MM.1S (cell line): ENCODE measurements at regions not wholly inside any gene's neighbourhood (a gene's known extent, or its start where the extent isn't known, plus 50 kb on each side); places are given as distances from the start of the nearest gene placed in this dataset.

Source experiments
- DNase-seq: peaks from one replicate; pipeline ENCODE4 v3.0.0-alpha.2; 2015
- H2AFZ ChIP-seq: fragments of 300-600 bp; sonication (generic); 2 replicates; pipeline ENCODE4 v1.6.0; 2016; ENCODE audit warnings: antibody characterized with exemption, low read length
- H3F3A ChIP-seq: fragments of 300-600 bp; sonication (generic); 2 replicates; pipeline ENCODE4 v1.6.1; 2016; ENCODE audit warnings: mild to moderate bottlenecking, antibody characterized with exemption, low read length, moderate library complexity, mixed read lengths; ENCODE audit not compliant: insufficient read depth
- H3K27ac ChIP-seq: fragments of 300-600 bp; sonication (generic); 2 replicates; pipeline ENCODE4 v1.5.1; 2016; ENCODE audit warnings: mild to moderate bottlenecking, low read length
- H3K27me3 ChIP-seq: fragments of 300-600 bp; sonication (generic); replicated peaks from 2 replicates; pipeline ENCODE4 v1.6.0; 2016; ENCODE audit warnings: low read length; ENCODE audit not compliant: insufficient read depth
- H3K36me3 ChIP-seq: fragments of 300-600 bp; sonication (generic); replicated peaks from 2 replicates; pipeline ENCODE4 v1.6.1; 2016; ENCODE audit warnings: mild to moderate bottlenecking, low read length, mixed read lengths; ENCODE audit not compliant: insufficient read depth
- H3K4me1 ChIP-seq: fragments of 300-600 bp; sonication (generic); 2 replicates; pipeline ENCODE4 v1.6.1; 2016; ENCODE audit warnings: low read length, mixed read lengths
- H3K4me2 ChIP-seq: fragments of 300-600 bp; sonication (generic); 2 replicates; pipeline ENCODE4 v1.6.0; 2016; ENCODE audit warnings: low read depth, low read length
- H3K4me3 ChIP-seq: fragments of 300-600 bp; sonication (generic); 2 replicates; pipeline ENCODE4 v1.5.1; 2016; ENCODE audit warnings: low read length, mixed read lengths
- H3K79me2 ChIP-seq: fragments of 300-600 bp; sonication (generic); 2 replicates; pipeline ENCODE4 v1.6.1; 2016; ENCODE audit warnings: mixed run types, low read length, mixed read lengths
- H3K9ac ChIP-seq: fragments of 300-600 bp; sonication (generic); 2 replicates; pipeline ENCODE4 v1.6.1; 2016; ENCODE audit warnings: low read length, mixed read lengths
- H3K9me2 ChIP-seq: fragments of 300-600 bp; sonication (generic); replicated peaks from 2 replicates; pipeline ENCODE4 v1.6.1; 2016; ENCODE audit warnings: mild to moderate bottlenecking, low read length, mixed read lengths; ENCODE audit not compliant: insufficient read depth
- H3K9me3 ChIP-seq: fragments of 300-600 bp; sonication (generic); replicated peaks from 2 replicates; pipeline ENCODE4 v1.6.1; 2016; ENCODE audit warnings: mild to moderate bottlenecking, low read length, mixed read lengths; ENCODE audit not compliant: insufficient read depth
- H4K20me1 ChIP-seq: fragments of 300-600 bp; sonication (generic); 2 replicates; pipeline ENCODE4 v1.6.1; 2016; ENCODE audit warnings: mild to moderate bottlenecking, low read length, moderate library complexity, mixed read lengths; ENCODE audit not compliant: insufficient read depth
- EZH2 ChIP-seq: fragments of 300-600 bp; sonication (generic); optimal IDR thresholded peaks from 2 replicates; pipeline ENCODE3; 2017; ENCODE audit warnings: low read depth, mild to moderate bottlenecking, antibody characterized with exemption, low read length, mixed read lengths
- EZH2phosphoT487 ChIP-seq: fragments of 300-600 bp; sonication (generic); IDR thresholded peaks from 2 replicates; pipeline ENCODE4 v1.6.1; 2018; ENCODE audit warnings: antibody characterized with exemption, low read length
- TF ChIP-seq, protein P1 (sequence below): fragments of 300-600 bp; sonication (generic); IDR thresholded peaks from 2 replicates; pipeline ENCODE4 v1.5.1; 2016; ENCODE audit warnings: antibody characterized with exemption, low read length, mixed read lengths

DNA sequence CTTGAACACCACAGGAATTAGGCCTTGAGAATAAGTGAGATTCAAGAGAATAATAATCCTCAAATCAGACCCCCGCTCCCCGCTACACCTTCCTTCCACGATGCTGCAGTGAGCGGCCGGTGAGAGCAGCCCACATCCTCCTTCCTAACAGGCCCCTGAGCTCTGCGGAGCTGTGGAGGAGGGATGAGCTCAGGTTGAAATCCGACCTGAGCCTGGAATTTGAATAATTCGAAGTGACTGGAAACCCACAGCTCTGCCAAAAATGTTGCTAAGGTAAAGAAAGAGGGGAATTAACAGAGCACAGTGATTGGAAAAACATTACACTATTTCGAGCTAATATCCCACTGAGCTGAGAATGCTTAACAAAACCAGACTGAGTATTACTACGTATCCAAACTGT lies 90.0 kb downstream of the URB2 start:
- H3K4me2 ChIP-seq = no peak overlapping the region
- no peak overlapping the region for H3K9ac ChIP-seq
- H3K27me3 ChIP-seq = no peaks in the 10 kb centered on the region

DNA sequence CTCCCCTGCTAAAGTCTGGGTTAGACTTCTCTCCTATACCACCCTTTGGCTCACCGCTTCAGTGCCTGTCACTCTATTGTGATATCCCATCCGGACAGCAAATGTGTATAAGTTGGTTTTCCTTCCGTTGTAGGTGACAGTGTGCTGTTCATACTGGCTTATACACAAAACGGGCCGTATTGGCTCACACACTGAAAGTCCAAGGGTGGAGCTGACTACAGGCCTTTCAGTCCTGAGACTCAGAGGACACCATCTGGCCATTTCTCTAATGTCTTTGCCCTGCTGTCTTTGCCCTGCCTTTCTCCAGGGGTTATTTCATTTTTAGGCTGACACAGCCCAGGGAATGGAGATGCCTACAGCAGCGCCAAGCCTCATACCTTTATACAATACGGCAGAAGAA lies 90.7 kb downstream of the URB2 start:
- Histone ChIP-seq H3F3A (no peaks in the 10 kb centered on the region), H4K20me1 (no peaks in the 10 kb centered on the region), H2AFZ (no peak overlapping the region), H3K9me3 (no peaks in the 10 kb centered on the region), H3K27ac (no peak overlapping the region), H3K4me1 (no peaks in the 10 kb centered on the region), H3K36me3 (no peaks in the 10 kb centered on the region), H3K9ac (no peak overlapping the region), H3K27me3 (no peaks in the 10 kb centered on the region), H3K79me2 (no peaks in the 10 kb centered on the region), H3K4me3 (no peak overlapping the region), H3K9me2 (no peaks in the 10 kb centered on the region), H3K4me2 (no peak overlapping the region)
- no peak for DNase-seq
- TF ChIP-seq EZH2 = no peak
- TF ChIP-seq EZH2phosphoT487 = no peak
- TF ChIP-seq, protein P1, sequence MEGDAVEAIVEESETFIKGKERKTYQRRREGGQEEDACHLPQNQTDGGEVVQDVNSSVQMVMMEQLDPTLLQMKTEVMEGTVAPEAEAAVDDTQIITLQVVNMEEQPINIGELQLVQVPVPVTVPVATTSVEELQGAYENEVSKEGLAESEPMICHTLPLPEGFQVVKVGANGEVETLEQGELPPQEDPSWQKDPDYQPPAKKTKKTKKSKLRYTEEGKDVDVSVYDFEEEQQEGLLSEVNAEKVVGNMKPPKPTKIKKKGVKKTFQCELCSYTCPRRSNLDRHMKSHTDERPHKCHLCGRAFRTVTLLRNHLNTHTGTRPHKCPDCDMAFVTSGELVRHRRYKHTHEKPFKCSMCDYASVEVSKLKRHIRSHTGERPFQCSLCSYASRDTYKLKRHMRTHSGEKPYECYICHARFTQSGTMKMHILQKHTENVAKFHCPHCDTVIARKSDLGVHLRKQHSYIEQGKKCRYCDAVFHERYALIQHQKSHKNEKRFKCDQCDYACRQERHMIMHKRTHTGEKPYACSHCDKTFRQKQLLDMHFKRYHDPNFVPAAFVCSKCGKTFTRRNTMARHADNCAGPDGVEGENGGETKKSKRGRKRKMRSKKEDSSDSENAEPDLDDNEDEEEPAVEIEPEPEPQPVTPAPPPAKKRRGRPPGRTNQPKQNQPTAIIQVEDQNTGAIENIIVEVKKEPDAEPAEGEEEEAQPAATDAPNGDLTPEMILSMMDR = no peak

More for the DNA sequence above, 90.0 kb downstream of the URB2 start:
- Histone ChIP-seq H3K79me2 (no peaks in the 10 kb centered on the region), H3K9me3 (no peaks in the 10 kb centered on the region), H4K20me1 (no peaks in the 10 kb centered on the region), H3F3A (no peaks in the 10 kb centered on the region), H3K4me1 (no peaks in the 10 kb centered on the region), H3K9me2 (no peaks in the 10 kb centered on the region), H3K36me3 (no peaks in the 10 kb centered on the region), H3K27ac (no peak overlapping the region), H3K4me3 (no peak overlapping the region), H2AFZ (no peak overlapping the region)
- DNase-seq = no peak
- TF ChIP-seq, protein P1 = no peak
- TF ChIP-seq EZH2phosphoT487 (no peak), EZH2 (no peak)

DNA sequence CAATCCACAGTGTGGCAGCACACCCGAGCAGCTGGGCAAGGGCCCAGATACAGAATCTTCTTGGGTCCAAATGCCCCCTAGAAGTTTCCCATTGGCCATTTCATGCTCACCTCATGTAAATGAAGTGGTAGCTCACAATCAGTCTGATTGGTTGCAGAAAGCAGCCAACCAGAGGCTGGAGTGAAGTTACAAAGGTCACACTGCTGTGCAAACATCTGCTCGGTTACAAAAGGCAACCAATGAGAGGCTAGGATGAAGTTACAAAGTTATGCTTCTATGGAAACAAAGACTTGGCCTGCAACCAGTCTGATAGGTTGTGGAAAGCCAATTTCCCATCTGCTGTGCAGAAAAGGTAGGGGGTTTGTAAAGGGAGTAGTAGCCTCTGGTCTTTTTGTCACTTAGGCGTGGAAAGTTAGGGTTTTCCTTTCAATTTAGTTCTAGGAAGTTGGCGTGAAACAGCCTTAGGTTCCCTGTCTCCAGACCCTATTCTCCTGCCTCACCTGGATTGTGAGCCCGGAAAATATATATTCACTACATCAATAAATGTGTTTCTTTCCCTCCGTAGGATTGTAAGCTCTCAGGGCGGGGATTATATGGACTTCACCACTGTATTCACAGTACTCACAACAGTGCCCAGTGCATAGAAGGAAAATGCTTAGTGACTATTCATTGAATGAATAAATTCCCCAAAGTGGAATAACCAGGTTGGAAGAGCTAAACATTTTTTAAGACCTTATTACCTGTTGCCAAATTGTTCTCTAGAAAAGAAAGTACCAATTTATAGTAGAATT lies 91.9 kb downstream of the URB2 start:
- no peaks in the 10 kb centered on the region for H3K27me3 ChIP-seq
- H3K4me2 ChIP-seq = peak overlapping the region; percentile 29; the same call in 1 of the 2 replicates
- H3K9me2 ChIP-seq = no peaks in the 10 kb centered on the region
- H3K27ac ChIP-seq = no peak overlapping the region
- no peak overlapping the region for H3K9ac ChIP-seq
- no peaks in the 10 kb centered on the region for H4K20me1 ChIP-seq
- no peaks in the 10 kb centered on the region for H3K36me3 ChIP-seq
- DNase-seq = peak; percentile 39
- H3K9me3 ChIP-seq = no peaks in the 10 kb centered on the region
- H3K4me3 ChIP-seq = no peak overlapping the region
- H3K4me1 ChIP-seq = no peaks in the 10 kb centered on the region
- H3F3A ChIP-seq = no peaks in the 10 kb centered on the region
- H2AFZ ChIP-seq = peak overlapping the region; percentile 28; the same call in 1 of the 2 replicates
- no peaks in the 10 kb centered on the region for H3K79me2 ChIP-seq
- TF ChIP-seq, protein P1 = no peak
- no peak for TF ChIP-seq EZH2
- TF ChIP-seq EZH2phosphoT487 = no peak
